B cell (primary cell): ENCODE measurements at regions not wholly inside any gene's neighbourhood (a gene's known extent, or its start where the extent isn't known, plus 50 kb on each side); places are given as distances from the start of the nearest gene placed in this dataset.

Experiments
- CTCF ChIP-seq: fragments of 200-600 bp; IDR thresholded peaks from one replicate; pipeline ENCODE4 v1.8.0; 2022; ENCODE audit warnings: antibody characterized with exemption, mild to moderate bottlenecking
- EZH2 ChIP-seq: IDR thresholded peaks from 2 replicates; pipeline ENCODE4 v1.6.1; 2012; ENCODE audit warnings: borderline replicate concordance, low read depth, mild to moderate bottlenecking, moderate library complexity, low read length; ENCODE audit not compliant: insufficient read depth, poor library complexity, severe bottlenecking

GRCh38 chr1:208837242-208837641, 593.1 kb upstream of the PLXNA2 start:
- TF ChIP-seq CTCF (no peak), EZH2 (no peak)
